Stimulated activated naive CD8-positive, alpha-beta T cell treated with anti-CD3 and anti-CD28 coated beads, Interleukin-15, Interleukin-2, amounts not matched to agents 100 U/mL and 50 U/mL, for 24 hours (primary cell): ENCODE measurements at regions not wholly inside any gene's neighbourhood (a gene's known extent, or its start where the extent isn't known, plus 50 kb on each side); places are given as distances from the start of the nearest gene placed in this dataset.

ENCODE experiments used
- ATAC-seq: fragments of 150-1000 bp; cut with Tn5 transposase; one replicate; pipeline ENCODE4 v1.10.0; 2021
- DNase-seq: peaks from one replicate; pipeline ENCODE4 v3.0.0; 2021

DNA sequence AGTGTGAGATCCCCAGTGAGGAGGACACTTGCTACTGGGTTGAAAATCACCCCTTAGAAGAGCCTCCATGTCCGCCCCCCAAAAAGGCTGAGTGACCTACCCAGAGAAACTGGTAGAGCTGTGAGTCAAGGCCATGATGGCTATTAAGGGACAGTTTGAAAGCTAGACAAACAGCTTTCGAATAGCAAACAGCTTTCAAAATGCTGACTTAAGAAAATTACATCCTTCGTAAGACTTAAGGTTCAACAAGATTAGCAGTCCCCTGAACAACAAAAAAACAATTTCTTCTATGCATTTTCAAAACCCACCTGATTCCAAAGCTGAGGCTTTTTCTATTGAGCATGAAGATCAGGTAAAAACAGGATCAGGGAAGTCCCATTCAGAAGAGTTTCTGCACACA lies 269.7 kb upstream of the SOX2 start:
- ATAC-seq = no peak
- DNase-seq = no peak

DNA sequence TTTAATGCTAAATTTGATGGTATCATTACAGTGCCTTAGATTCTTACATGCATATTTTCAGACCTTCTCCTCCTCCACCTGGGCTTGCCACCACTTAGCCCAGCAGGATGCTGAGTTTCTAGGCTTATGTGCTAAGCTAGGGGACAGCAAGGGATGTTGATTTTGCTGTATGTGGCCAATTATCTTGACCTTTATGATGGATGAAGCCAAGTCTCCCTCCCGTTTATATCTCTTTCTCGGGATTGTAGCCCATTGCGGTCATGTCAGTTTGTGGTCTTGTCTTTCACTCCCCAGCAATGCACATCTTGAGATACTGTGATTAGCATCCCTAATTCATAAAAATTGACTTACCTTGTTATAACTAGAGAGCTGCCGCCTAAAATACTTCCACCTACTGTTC lies 278.7 kb upstream of the SOX2 start:
- no peak for DNase-seq
- ATAC-seq = no peak

DNA sequence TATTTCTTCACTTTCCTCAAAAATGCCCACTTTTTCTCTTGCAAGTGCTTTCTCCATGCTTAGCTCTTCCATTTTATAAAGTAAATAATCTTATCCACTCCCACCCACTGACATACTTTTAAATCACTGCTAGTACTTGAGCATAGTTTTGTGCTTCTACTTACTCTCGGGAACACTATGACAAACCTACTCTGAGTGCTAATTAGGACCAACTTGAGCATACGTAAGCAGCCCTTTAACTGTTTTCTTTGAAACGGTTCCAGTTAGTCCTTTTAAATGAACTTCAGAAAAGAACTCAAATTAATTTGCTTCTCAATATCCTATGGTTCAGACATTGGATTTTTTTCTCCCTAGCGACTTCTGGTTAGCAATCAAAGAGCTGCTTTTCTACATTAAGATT lies 280.0 kb upstream of the SOX2 start:
- DNase-seq (no peak), ATAC-seq (no peak)

DNA sequence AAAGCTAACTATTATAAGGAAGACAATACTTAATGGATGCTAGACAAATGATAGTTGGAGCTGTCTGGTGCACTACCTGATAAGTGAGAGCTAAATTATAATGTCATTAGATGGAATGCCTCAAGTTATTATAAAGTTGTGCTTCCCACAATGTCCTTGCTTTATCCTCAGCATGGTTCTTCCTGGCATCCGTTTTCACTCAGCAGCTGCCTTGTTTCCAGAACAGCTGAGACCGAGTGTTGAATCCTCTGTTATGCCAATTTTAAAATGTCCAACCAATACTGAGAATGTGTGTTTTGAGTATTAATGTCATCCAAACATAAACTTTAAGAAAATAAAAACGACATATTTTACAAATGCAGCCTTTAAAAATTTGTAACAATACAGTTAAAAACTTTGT lies 286.7 kb upstream of the SOX2 start:
- DNase-seq (no peak), ATAC-seq (no peak)

DNA sequence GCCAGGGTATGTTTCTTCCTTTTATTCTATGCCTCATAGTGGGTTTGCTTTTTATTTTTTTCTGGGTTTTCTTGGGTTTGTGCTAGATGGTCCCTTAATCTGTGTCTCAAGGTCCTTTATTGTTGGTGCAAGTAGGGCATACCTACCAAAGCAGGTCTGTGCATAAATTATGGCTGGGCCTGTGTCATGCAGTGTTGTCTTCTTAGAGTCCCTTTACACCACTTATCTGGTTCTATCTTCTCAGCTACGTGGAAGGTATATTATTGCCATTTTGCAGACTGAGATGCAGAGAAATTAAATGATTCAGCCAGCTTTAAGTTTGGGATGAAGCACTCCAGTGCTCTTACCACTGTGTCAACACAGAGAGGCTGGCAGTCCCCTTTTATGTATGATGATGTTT lies 293.5 kb upstream of the SOX2 start:
- DNase-seq = no peak

DNA sequence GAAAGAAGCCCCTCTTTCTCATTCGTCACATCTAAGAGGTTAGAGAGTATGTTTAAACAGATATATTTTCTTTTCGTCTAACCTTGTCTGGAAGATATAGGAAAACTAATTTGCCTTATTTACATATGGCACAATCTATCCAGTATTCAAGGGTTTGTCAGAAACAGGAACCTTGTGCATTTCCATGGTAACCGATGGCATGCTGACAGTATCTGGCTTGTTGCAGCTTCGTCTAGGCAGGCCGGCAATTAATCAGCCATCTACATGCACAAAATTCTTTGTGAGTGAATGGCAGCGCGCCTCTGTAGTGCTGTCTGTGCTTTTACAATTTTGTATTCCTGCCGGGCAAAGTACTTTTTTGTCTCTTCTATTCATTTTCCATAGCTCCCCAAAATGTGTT lies 294.0 kb upstream of the SOX2 start:
- DNase-seq = no peak
- no peak for ATAC-seq

More for the DNA sequence above, 293.5 kb upstream of the SOX2 start:
- no peak for ATAC-seq

DNA sequence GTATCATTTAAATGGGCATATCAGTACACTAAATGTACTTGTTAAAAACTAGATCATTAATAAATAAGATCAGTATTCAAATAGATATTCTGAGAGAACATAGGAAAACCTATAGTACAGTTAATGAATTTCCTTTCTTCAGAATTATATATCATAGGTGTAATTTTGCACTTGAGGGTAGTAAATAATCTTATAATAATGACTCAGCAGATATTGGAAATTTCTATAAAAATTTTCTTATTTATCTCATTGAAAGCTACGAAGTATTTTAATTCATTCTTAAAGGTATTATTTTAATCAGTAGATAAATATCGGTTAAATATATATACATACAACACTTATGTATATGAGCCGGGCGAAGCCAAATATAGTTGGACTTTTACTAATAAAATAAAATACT lies 300.9 kb upstream of the SOX2 start:
- no peak for DNase-seq
- ATAC-seq = no peak

DNA sequence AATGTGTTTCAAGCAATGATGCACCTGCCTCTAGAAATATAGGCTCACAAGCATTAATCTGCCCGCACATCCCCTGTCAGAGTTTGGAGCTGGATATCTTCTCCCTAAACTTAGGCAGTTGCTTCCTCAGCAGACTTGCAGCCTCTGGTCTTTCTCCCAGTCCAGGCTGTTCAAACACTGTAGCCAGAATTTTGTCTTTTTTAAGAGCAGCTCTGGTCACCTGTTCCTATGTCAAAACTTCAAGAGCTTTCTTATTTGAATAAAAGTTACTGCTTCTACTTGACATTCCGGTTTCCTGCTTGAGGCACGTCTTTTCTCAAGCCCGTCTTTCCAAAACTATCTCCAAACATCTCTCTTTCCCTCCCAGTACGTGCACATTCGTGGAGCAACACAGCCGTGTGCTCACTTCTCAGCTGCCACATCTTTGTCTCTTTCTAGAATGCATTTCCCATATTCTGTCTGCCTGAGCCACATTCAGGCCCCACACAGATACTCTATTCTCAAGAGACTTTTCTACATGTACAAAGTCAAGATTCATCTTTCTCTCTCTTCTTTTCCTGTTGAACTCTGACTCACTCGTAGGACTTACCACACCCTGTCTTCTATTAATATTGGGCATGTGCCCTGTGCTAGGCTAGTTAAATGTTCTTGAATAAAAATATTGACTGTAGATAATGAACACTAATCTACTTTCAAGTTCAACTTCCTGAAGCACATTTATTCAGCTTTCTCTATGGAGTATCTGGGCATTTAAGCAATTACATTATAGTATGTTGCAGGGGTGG lies 307.7 kb upstream of the SOX2 start:
- ATAC-seq = no peak
- DNase-seq = no peak

DNA sequence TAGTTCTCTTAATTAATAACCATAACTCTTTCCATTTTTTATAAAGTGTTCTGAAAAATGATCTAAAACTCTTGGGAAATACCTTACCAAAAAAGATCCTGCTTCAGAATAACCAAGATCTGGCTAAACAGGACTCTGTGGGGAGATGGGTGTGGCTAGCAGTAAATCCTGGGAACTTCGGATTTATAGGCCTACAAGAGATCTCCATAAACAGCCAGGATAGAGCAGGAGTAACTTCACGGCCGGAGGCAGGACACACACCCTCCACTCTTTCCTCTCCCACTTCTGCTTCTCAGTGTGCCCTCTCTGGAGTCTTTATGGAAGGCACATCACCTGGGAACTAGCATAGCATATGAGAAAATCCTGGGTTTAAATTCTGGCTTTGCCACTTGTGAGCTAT lies 309.4 kb upstream of the SOX2 start:
- no peak for DNase-seq
- ATAC-seq = no peak

DNA sequence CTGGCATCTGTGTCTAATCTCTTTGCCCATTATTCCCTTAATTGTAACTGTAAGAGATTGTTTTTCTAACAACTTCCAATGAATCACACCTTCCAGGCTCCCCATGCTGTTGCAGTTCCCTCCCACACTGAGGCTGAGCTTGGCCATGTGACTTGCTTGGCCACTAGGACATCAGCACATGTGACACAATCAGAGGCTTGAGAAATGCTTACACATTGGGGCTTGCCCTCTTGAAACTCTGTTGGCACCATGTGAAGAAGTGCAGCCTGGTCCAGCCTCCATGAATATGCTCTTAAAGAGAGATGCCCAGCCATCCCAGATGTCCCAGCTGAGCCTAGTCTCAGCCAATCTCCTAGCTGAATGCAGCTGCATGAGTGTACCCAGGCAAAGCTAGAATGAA lies 326.8 kb upstream of the SOX2 start:
- DNase-seq (no peak), ATAC-seq (no peak)

DNA sequence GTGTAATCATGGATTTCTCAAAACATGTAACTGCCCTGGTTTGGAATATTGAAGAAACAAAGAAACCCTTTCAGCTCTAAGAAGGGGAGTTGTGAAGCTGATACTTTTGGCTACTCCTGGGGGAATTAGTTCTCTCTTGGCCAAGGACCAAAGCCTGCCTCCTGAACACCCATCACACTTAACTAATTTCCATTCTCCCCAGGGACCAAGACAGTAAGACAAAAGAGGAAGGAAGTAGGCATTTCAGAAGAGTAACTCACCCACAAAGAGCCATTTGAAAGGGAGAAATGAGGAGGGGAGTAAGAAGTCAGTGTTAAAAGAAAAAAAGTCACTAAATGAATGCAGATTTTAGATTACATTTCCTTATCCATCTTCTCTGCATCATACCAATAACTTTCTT lies 328.0 kb upstream of the SOX2 start:
- ATAC-seq = no peak

DNA sequence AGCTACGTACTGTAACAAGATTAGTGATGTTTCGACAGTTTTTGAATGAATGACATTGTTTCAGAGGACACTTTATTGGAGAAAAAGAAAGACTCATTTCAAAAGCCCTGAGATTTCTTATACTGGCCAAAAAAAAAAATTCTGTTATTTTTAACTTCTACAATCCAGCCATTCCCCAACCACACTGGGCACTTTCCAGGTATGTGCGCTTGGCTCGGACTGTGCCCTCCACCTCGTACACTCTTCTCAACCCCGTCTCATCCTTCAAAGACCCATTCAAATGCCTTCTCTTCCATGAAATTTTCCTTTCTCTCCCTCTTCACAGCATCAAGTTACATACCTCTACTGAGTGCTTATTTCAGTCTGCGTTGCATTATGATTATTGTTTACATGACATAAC lies 328.5 kb upstream of the SOX2 start:
- ATAC-seq = no peak
- DNase-seq = no peak

More for the DNA sequence above, 328.0 kb upstream of the SOX2 start:
- no peak for DNase-seq

DNA sequence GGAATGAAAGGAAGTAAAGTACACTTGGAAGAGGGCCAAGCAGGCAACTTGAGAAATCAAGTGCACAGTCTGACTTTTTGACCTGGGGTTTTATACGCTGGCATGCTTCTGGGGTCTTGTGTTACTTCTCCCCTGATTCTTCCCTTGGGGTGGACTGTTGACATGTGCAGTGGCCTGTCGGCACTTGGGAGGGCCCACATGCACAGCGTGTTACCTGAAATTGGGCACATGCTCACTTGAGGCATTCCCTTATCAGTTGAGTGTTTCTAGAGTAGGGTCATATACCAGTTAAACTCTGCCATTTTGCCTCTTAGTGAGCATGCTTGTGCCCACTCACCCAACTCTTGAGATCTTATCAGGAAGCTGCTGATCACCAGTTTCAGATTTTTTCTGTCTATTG lies 329.1 kb upstream of the SOX2 start:
- DNase-seq (no peak), ATAC-seq (no peak)

DNA sequence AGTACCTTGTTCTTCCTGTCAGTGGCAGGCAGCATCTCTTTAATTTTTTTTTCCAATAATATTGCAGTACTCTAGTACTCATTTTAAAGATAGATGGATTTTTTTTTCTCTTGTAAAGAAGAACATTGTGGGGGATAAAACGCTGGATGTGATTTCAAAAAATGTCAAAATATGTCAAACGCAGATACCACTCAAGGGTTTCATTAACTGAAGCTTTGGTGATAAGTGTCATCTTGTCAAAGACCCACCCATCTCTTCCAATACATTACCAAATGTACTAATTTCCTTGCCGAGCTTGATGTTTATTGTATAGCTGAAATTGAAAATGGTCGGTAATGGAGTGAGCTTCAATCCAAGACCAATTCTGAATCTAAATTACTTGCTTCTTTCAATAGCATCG lies 332.4 kb upstream of the SOX2 start:
- ATAC-seq (no peak), DNase-seq (no peak)

DNA sequence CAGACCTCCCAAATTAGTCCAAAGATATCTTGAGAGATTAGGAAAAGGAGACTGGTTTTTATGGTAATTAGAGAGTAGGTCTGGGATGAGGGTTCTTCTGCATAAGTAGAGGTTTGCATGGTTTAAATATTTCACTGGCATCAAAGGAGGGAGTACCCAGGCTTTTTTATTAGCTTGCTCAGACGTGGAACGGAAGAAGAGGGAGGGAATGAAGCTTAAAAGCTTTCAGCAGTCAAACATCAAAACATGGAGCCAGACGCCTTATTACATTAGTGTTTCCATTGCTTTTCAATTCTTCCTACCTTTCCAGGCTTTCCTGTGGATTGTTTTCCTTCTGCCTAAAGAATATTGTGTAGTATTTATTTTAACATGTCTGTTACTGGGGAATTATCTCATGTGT lies 342.1 kb upstream of the SOX2 start:
- ATAC-seq = no peak
- no peak for DNase-seq

DNA sequence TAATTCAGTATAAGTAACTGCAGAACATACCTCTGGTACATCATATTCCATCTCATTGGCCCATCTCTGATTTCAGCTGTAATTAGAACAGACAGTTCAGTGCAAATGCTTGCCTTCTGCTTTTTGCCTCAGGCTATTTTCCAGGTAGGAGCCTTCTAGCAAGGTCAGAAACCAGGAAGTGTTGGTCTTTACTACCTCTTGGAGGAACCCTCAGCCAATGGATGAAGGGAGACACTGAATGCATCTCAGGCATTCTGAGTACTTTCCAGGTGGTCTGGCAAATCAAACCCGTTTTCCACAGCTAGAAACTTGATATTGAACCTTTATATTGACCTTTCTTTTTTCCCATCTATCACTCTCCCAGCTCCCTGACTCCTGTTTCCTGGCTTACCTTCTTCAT lies 348.5 kb upstream of the SOX2 start:
- ATAC-seq (no peak), DNase-seq (no peak)

DNA sequence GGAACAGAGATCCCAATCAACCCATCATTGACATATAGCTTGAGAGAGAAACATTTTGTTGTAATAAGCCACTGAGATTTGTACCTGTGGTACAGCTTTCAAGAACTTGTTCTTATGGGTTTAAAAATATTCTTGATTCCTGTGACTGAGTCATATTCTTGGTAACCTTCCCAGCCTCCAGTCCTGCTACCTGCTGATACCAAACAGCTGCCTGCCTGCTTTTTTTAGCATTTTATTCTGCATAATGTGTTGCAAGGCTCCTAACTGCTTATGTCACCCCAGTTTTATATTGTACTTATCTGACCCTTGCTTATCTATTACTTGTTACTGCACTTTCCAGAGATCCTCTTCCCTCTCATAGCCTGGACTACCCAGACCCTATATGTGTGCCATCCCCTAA lies 349.3 kb upstream of the SOX2 start:
- ATAC-seq = no peak
- no peak for DNase-seq

DNA sequence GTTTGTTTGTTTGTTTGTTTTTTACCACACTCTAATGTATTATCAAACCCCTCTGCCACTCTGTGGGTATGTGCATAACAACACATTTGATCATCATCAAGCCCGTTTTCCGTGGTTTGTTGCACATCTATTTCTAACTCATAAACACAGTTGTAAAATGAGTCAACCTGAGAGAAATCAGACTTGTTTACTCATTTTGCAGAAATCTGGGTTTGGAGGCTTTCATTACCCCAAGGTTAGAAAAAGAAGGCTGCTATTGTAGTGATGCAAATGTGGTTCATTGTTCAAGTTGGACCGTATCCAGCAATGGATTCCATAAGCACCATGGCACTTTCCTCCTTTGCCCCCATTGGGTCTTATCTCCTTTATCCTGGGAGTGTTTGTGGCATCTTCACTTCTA lies 353.2 kb upstream of the SOX2 start:
- no peak for ATAC-seq
- DNase-seq = no peak

DNA sequence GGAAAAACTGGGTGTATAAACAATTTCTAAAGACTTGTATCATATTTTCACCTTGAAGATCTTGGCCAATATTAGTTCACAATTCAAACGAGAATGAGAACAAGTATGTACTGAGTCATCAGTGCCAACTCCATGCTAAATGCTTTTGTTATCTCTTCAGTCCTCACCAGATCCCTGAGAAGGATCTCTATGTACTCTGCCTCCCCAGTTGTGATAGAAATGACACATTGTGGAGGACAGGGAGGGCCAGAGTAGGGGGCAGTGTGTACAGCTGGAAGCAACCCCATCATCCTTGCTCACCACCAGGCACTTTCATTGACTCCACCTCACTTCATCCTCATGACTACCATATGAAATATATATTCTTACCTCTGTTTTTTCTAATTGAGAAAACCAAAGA lies 353.7 kb upstream of the SOX2 start:
- DNase-seq = no peak
- no peak for ATAC-seq

DNA sequence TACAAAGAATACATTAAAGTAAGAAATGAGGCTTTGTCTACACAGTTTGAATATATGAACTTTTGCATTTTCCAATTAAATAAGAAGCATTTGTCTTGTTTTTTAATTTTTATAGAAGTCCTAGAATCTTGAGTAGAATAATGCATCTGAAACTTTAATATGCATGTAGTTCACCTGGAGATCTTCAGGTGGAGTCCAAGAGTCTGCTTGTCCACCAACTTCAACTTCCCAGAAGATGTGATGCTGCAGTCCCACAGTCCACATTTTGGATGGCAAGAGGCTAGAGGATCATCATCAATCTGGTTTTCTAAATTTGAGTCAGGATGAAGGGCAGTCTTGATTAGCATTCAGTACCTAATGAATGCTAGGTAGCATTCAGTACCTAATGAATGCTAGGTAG lies 357.6 kb upstream of the SOX2 start:
- DNase-seq (no peak), ATAC-seq (no peak)

DNA sequence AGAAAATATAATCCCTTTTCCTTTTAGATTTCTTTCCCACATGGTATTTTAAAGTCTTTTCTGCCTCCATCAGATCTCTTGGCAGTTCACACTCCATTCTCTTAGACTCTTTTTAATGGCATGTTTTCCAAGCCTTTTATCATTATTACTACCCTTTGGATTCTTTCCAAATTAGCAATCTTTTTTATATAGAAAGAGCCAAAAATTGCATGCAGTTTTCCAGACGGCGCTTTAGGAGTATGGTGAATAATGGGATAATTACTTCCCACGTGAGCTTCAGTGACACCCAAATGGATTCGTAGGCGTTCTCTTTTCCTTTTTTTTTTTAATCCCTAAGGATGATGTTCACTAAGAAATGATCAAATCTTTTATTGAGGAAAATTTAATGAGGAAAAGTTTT lies 354.8 kb upstream of the DNAJC19 start:
- ATAC-seq (no peak), DNase-seq (no peak)

DNA sequence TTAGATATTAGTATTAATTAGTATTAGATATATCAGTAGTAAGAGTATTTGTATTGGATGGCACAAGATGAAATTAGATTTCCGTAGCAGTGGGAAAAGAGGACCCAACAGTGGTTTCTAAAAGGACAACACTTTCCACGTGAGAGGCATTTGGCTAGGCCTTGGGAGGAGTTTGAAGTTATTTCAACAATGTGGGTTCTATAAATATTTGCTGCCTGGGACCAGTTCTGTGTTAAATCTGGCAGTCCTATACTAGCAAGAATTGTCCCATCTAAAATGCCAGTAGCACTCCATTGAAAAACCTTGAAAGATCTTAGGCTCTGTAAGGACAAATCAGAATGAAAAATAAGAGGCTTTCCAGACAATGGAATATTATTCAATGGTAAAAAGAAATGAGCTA lies 347.1 kb upstream of the DNAJC19 start:
- DNase-seq (no peak), ATAC-seq (no peak)

DNA sequence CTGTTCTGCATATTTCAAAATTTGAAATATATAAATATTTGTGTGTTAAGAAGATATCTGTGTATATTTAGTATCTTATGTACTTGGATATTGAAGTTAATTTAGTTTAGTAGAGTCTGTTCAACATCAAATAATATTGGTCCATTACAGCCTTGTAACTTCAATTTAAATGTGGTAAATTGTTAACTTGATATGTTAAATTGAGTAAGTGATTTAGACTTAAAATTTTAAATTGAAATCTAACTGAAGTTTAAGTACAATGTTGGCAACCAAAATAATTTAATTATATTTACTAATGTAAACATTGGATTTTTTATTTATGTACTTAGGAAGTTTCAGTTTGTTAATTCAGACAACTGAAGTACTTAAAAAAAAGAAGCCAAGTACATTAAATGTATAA lies 343.9 kb upstream of the DNAJC19 start:
- ATAC-seq = no peak
- no peak for DNase-seq

DNA sequence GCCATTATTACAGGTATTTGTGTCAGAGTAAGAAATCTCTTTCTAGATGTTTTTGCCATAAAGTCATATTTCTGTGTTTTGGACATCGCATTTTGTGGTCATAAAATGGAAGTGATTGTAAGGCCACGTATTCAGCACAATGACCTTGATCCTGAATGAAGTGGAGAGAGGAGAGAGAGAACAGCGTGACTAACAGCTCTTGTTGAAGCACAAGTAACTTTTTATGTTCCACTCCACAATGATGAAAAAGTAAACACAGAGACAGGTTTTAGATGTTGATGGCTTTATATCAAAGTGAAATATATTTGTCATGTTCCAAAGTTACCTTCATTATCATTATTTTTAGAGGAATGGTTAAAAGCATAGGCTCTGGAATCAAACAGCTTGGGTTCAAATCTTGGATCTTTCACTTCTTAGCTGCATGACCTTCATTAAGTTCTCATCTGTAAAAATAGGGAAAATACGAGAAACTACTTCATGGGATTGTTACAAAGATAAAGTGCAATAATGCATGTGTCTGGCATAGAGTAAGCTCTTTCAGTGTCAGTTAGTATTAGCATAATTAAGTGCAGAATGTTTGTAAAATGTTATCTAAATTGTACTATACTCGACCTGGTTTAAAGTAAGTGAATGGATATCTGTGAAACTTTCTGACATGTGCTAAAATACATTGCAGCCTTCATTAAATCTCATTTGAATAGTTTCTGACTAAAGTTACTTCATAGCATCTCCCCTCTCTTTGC lies 341.5 kb upstream of the DNAJC19 start:
- no peak for ATAC-seq
- no peak for DNase-seq
